Esophagus squamous epithelium (tissue), 4 donors: ENCODE measurements at regions not wholly inside any gene's neighbourhood (a gene's known extent, or its start where the extent isn't known, plus 50 kb on each side); places are given as distances from the start of the nearest gene placed in this dataset.

Experiments used
- CTCF ChIP-seq, 6 experiments: fragments of 450-650 bp in 4 of 6; fragments of 200-600 bp in 2 of 6; sonication (generic) in 2 of 6; IDR thresholded peaks; one replicate each; pipeline ENCODE4 v1.5.1; 2016 to 2019; ENCODE audit warnings: antibody characterized with exemption in 6 of 6, mild to moderate bottlenecking in 4 of 6, moderate library complexity in 4 of 6
- POLR2A ChIP-seq, 4 donors: fragments of 450-650 bp; IDR thresholded peaks; one replicate each; pipeline ENCODE4 v1.6.1; 2017; ENCODE audit warnings: antibody characterized with exemption in 4 of 4, mild to moderate bottlenecking in 4 of 4, moderate library complexity in 3 of 4

GRCh38 chr16:80288616-80289015, 252.2 kb upstream of the DYNLRB2 start:
- no peak for TF ChIP-seq POLR2A (IDR thresholded peaks at IDR 0.05)
- no peak for TF ChIP-seq CTCF (IDR thresholded peaks at IDR 0.05)
